ENCODE measurements at regions not wholly inside any gene's neighbourhood (a gene's known extent, or its start where the extent isn't known, plus 50 kb on each side); places are given as distances from the start of the nearest gene placed in this dataset.

GRCh38 chr11:134515081-134515960 lies 103.3 kb upstream of the B3GAT1 start:
- TF ChIP-seq CTCF (conservative IDR thresholded peaks at IDR 0.05 in 1 of 2, IDR thresholded peaks at IDR 0.05 in 1 of 2; ENCODE audit: low read depth in 1 of 2, low read length in 2 of 2) (no peak), EZH2 (IDR thresholded peaks at IDR 0.05; ENCODE audit: low read length, missing control alignments) (no peak)
